ENCODE measurements at regions not wholly inside any gene's neighbourhood (a gene's known extent, or its start where the extent isn't known, plus 50 kb on each side); places are given as distances from the start of the nearest gene placed in this dataset.

- intact Hi-C loops (cut with micrococcal nuclease): no loop called here
- RAD21 ChIA-PET (ENCODE audit: low non-redundant PET in 1 of 2, low total read pairs in 2 of 2, uncharacterized antibody in 2 of 2, unreplicated experiment in 2 of 2): no interaction called here
- Histone ChIP-seq H3K9me2 (ENCODE audit: insufficient read depth) (no peaks in the 10 kb centered on the region), H3K36me3 (ENCODE audit: control insufficient read depth in 1 of 2, insufficient read depth in 2 of 2, low read length in 2 of 2) (no peaks in the 10 kb centered on the region), H2AFZ (ENCODE audit: low read depth, low read length, poor library complexity, severe bottlenecking) (no peak overlapping the region), H3K27ac (ENCODE audit: low read depth, low read length) (no peak overlapping the region), H3K4me2 (ENCODE audit: low read length) (no peak overlapping the region), H3K27me3 (ENCODE audit: insufficient read depth, low read length) (no peaks in the 10 kb centered on the region), H3K9me3 (ENCODE audit: control insufficient read depth in 1 of 2, insufficient read depth in 1 of 2, low read depth in 1 of 2, low read length in 2 of 2) (no peaks in the 10 kb centered on the region), H3K4me3 (replicated peaks in 1 of 2; ENCODE audit: low read depth in 1 of 2, low read length in 2 of 2) (no peak overlapping the region), H3K4me1 (ENCODE audit: control insufficient read depth in 1 of 2, insufficient read depth in 2 of 2, low read length in 2 of 2) (no peaks in the 10 kb centered on the region), H3K9ac (ENCODE audit: low read length) (no peak overlapping the region), H3K79me2 (ENCODE audit: insufficient read depth, low read length) (no peaks in the 10 kb centered on the region), H4K20me1 (ENCODE audit: insufficient read depth) (no peaks in the 10 kb centered on the region)
- CTCF ChIA-PET: no interaction called here
- TF ChIP-seq ZFX (IDR thresholded peaks at IDR 0.05) (no peak), CTCF (IDR thresholded peaks at IDR 0.05 in 2 of 3, conservative IDR thresholded peaks at IDR 0.05 in 1 of 3; ENCODE audit: borderline replicate concordance in 1 of 3, insufficient read depth in 1 of 3, low read depth in 2 of 3, low read length in 2 of 3) (no peak), ZNF274 (IDR thresholded peaks at IDR 0.05; ENCODE audit: low read depth, low read length) (no peak), MAX (IDR thresholded peaks at IDR 0.05) (no peak), YY1 (IDR thresholded peaks at IDR 0.05; ENCODE audit: extremely low read depth, insufficient replicate concordance, low read depth, low read length) (no peak), EGR1 (IDR thresholded peaks at IDR 0.05; ENCODE audit: low read depth) (no peak), SIN3A (IDR thresholded peaks at IDR 0.05; ENCODE audit: low read depth) (no peak), ZBTB33 (IDR thresholded peaks at IDR 0.05; ENCODE audit: extremely low read depth, insufficient replicate concordance, low read length) (no peak), CBX3 (IDR thresholded peaks at IDR 0.05; ENCODE audit: low read depth) (no peak), POLR2AphosphoS5 (IDR thresholded peaks at IDR 0.05; ENCODE audit: low read depth, low read length) (no peak), SRF (IDR thresholded peaks at IDR 0.05; ENCODE audit: low read depth) (no peak), POLR2A (IDR thresholded peaks at IDR 0.05; ENCODE audit: borderline replicate concordance, extremely low read depth, insufficient read depth, insufficient read length) (no peak), ATF3 (IDR thresholded peaks at IDR 0.05) (no peak), FOSL1 (IDR thresholded peaks at IDR 0.05; ENCODE audit: low read depth) (no peak), TCF7L2 (IDR thresholded peaks at IDR 0.05; ENCODE audit: borderline replicate concordance, extremely low read depth, insufficient read depth, insufficient read length) (no peak), REST (IDR thresholded peaks at IDR 0.05; ENCODE audit: low read depth) (no peak)
- DNase-seq (ENCODE audit: low read depth, low spot score): no peak
- POLR2A ChIA-PET: interaction anchor here (1.5 kb wide), 1 partner anchor 11 kb away, joined by 3 read pairs; no protein-coding TSS in a partner anchor
- BruUV-seq (replicated peaks): no TSS peak
- ATAC-seq: no peak
Measured at GRCh38 chr4:38491854-38492478, 172.0 kb upstream of the KLF3 start.
